Activated naive CD4-positive, alpha-beta T cell treated with anti-CD3 and anti-CD28 coated beads, Interleukin-2, amount 10 ng/mL, durations not matched to agents 7 days and 5 days (primary cell): ENCODE measurements at regions not wholly inside any gene's neighbourhood (a gene's known extent, or its start where the extent isn't known, plus 50 kb on each side); places are given as distances from the start of the nearest gene placed in this dataset.

Source experiments
- CTCF ChIA-PET: fragments of 350-600 bp; sonication (Branson Sonifier 250); formaldehyde crosslinking; loops from one replicate; lab custom pipeline; 2021; ENCODE audit warnings: antibody characterized with exemption; lab: Charles Lee
- DNase-seq: peaks from one replicate; pipeline ENCODE4 v3.0.0-alpha.2; 2020
- H3K27ac Mint-ChIP-seq: one replicate; pipeline ENCODE4 v1.8.0; 2021; ENCODE audit warnings: mild to moderate bottlenecking, moderate library complexity, mixed read lengths
- H3K27me3 Mint-ChIP-seq: one replicate; pipeline ENCODE4 v1.8.0; 2021; ENCODE audit warnings: mild to moderate bottlenecking, mixed read lengths
- H3K36me3 Mint-ChIP-seq: one replicate; pipeline ENCODE4 v1.8.0; 2021; ENCODE audit warnings: mixed read lengths
- H3K4me1 Mint-ChIP-seq: one replicate; pipeline ENCODE4 v1.8.0; 2021; ENCODE audit warnings: mixed read lengths
- H3K4me3 Mint-ChIP-seq: one replicate; pipeline ENCODE4 v1.8.0; 2021; ENCODE audit warnings: mild to moderate bottlenecking, moderate library complexity, mixed read lengths
- H3K9me3 Mint-ChIP-seq: one replicate; pipeline ENCODE4 v1.8.0; 2021; ENCODE audit warnings: mixed read lengths

DNA sequence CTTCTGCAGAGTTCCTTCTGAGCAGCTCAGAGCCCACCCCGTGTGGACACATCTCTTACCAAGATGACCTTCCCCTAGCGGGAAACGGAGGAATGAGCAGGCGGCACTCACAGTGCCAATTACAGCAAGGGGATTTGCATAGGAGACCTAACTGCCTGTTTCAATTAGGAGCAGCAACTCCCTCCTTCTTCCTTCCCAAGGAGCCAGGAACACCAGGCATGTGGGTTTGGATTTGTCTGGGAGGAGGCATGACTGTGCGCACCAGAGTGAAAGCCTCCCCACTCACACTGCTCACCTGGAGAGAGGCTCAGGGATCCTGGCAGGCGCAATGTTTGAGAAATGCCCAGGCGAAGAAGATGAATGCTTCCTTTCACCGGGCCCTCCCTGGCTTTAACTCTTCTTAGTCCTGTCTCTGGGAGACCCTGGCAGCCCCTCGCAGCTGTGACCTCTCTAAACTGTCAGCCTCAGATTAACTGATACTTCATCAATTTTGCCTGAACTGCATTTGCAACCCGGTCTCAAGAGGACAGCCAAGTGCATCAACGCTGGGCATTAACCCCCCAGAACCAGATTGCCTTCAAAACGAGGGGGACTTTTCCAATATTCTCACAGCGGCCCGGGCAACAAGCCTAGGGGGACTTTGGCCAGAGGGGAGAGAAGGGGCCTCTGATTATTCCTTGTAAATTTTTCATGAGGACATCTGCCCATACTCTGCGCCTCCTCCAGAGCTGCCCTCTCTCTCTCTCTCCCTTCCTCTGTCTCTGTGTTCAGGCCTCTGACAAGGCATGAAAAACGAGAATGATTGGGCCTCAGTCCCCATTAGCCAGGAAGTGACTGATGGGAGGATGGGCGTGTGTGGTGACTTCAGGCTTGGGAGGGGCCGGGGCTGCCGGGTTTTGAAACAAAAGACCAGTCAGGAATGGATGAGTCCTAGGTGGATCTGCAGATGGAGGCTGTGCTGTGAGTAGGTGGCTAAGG is 93.8 kb downstream of the CMPK2 start:
- Mint-ChIP-seq H3K4me3 (no peak overlapping the region), H3K4me1 (no peaks in the 10 kb centered on the region), H3K36me3 (no peaks in the 10 kb centered on the region), H3K9me3 (no peaks in the 10 kb centered on the region), H3K27ac (no peak overlapping the region), H3K27me3 (peaks cover 23% of the 10 kb centered on the region)
- CTCF ChIA-PET = interaction anchor here (0.9 to 1.6 kb wide), 3 partner anchors 11 to 50 kb away, joined by 3 to 6 read pairs (median 3); no protein-coding TSS in a partner anchor
- no peak for DNase-seq

DNA sequence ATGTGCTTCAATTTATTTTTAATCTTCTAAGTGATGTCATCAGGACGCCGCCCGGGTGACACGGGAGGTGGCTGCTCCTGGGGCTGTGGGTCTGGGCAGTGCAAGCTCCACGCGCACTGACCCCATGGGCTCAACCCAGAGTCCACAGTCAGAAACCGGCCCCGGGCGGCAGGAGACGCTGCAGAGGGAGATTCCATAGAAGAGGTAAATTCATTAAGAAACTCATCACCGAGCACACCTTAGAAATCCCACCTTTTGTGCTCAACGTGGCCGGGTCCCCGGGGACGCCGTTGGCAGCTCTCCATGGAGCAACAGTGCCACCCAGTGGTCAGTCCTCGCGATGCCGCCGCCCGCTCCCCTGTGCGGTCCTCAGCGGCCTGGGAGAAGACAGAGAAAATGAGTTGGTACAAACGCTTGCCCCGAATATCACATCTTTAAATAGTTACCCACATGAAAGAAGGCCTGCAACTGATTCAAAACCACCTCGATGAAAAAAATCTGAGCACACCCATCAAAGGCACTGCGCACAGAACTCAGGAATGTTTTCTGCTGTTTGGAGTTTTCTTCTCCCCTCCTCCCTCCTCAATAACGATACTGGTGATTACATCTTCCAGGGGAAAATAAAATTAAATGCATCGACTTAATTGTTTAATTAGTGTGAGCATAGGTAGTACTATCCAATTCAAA is 92.6 kb downstream of the CMPK2 start:
- Mint-ChIP-seq H3K27ac (no peak overlapping the region), H3K9me3 (no peaks in the 10 kb centered on the region), H3K27me3 (peaks cover 23% of the 10 kb centered on the region), H3K4me1 (no peaks in the 10 kb centered on the region), H3K36me3 (no peaks in the 10 kb centered on the region), H3K4me3 (no peak overlapping the region)
- CTCF ChIA-PET = interaction anchor here (0.9 to 1.6 kb wide), 3 partner anchors 12 to 48 kb away, joined by 3 to 6 read pairs (median 3); no protein-coding TSS in a partner anchor
- peak; percentile 79 for DNase-seq

GRCh38 chr2:6773694-6774044 is 92.0 kb downstream of the CMPK2 start:
- peaks cover 23% of the 10 kb centered on the region for H3K27me3 Mint-ChIP-seq

GRCh38 chr2:6776125-6776524 is 89.6 kb downstream of the CMPK2 start:
- CTCF ChIA-PET = no interaction called here
- Mint-ChIP-seq H3K9me3 (no peaks in the 10 kb centered on the region), H3K4me3 (no peak overlapping the region), H3K27me3 (peaks cover 23% of the 10 kb centered on the region), H3K27ac (no peak overlapping the region), H3K36me3 (no peaks in the 10 kb centered on the region), H3K4me1 (peaks cover 6% of the 10 kb centered on the region)
- DNase-seq = no peak

More at GRCh38 chr2:6773694-6774044, 92.0 kb downstream of the CMPK2 start:
- H3K9me3 Mint-ChIP-seq = no peaks in the 10 kb centered on the region
- H3K4me3 Mint-ChIP-seq = no peak overlapping the region
- H3K36me3 Mint-ChIP-seq = no peaks in the 10 kb centered on the region
- no peak for DNase-seq
- H3K27ac Mint-ChIP-seq = no peak overlapping the region
- no peaks in the 10 kb centered on the region for H3K4me1 Mint-ChIP-seq
- CTCF ChIA-PET = interaction anchor here (0.7 kb wide), 1 partner anchor 91 kb away, joined by 3 read pairs; no protein-coding TSS in a partner anchor

- no peak for DNase-seq
- Mint-ChIP-seq H3K9me3 (no peaks in the 10 kb centered on the region), H3K4me1 (peaks cover 7% of the 10 kb centered on the region), H3K4me3 (no peak overlapping the region), H3K27ac (no peak overlapping the region), H3K36me3 (no peaks in the 10 kb centered on the region), H3K27me3 (peaks cover 13% of the 10 kb centered on the region)
- CTCF ChIA-PET = no interaction called here
These were observed 88.1 kb downstream of the CMPK2 start for GRCh38 chr2:6777626-6778025.

DNA sequence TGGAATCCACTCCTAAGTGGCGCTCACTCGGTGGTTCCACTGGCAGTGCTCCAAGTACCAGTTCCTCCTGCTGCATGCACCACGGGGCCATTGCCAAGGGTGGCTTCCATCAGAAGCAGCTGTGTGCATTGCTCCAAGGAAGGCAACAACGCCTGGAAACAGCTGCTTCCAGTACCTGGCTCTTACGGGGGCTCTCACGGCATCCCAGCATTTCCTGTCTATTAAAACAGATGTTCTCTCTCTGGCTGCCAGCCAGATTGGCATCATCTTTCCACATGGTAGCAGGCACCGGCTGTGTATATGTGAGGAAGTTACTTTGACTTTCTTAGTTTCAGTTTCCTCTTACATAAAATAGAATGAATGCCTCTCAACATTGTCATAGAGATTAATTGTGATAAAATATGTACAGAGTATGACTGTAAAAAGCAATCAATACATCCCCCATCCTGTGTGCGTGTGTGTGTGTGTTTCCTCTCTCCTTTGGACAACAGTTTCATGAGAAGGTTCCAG is 84.9 kb downstream of the CMPK2 start:
- peak; percentile 27 for DNase-seq
- H3K27me3 Mint-ChIP-seq = no peaks in the 10 kb centered on the region
- H3K36me3 Mint-ChIP-seq = no peaks in the 10 kb centered on the region
- H3K4me3 Mint-ChIP-seq = no peak overlapping the region
- no peaks in the 10 kb centered on the region for H3K9me3 Mint-ChIP-seq
- H3K4me1 Mint-ChIP-seq = peaks cover 7% of the 10 kb centered on the region
- H3K27ac Mint-ChIP-seq = no peak overlapping the region
- CTCF ChIA-PET = no interaction called here

DNA sequence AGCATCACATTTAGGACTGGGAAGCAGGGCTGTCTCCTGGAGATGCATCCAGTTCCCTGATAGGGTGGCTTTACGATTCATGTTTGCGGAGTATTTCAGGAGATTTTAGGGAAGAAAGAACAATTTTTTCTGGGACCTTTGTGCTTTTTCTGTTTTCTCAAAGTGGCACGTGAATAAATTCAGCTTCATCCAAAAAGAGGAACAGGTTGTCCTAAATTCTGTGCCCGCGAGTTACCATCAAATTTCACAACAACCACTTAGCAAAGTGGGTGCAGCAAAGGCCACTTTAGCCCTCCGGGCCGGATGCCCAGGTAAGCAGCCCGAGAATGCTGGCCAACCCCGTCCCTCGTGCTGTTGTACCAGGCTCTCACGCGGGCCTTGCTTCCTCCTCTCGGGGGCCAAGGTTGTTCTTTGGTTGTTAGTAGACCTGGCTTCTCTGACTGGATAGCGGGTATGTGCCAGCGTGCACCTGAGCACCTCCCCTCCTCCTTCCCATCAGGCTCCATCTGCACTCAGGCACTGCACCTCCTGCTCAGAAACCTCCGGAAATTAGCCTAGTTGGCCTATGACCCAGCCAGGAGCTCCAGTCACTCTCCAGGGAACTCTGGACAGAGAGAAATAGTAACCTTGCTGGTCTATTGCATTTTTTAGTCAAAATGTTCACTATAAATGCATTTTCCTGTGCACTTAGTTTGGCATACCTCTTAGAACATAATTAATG is 83.0 kb downstream of the CMPK2 start:
- no peak for DNase-seq
- Mint-ChIP-seq H3K36me3 (no peaks in the 10 kb centered on the region), H3K9me3 (no peaks in the 10 kb centered on the region), H3K4me1 (peaks cover 7% of the 10 kb centered on the region), H3K4me3 (no peak overlapping the region), H3K27ac (no peak overlapping the region), H3K27me3 (no peaks in the 10 kb centered on the region)
- CTCF ChIA-PET = interaction anchor here (1.2 kb wide), 1 partner anchor 8 kb away, joined by 3 read pairs; no protein-coding TSS in a partner anchor

DNA sequence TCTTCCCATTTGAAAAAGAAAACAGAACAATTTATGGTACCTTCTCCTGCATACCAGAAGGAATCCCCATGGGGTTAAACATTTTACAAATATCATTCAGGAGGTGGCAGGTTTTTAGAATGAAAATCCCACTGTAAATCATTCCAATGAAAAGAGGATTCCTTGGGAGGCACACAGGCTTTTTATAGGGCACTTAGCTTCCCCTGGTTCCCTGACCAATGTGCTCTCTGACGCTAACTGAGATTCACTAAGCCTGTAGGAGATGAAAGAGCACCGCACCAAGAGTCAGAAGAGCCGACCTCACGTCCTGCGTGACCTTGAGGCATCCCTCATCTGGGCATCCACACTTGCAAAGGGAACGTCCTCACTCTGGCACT is 82.5 kb downstream of the CMPK2 start:
- no peaks in the 10 kb centered on the region for H3K36me3 Mint-ChIP-seq
- CTCF ChIA-PET = interaction anchor here (1.2 kb wide), 1 partner anchor 8 kb away, joined by 3 read pairs; no protein-coding TSS in a partner anchor
- H3K9me3 Mint-ChIP-seq = no peaks in the 10 kb centered on the region
- peaks cover 7% of the 10 kb centered on the region for H3K4me1 Mint-ChIP-seq
- no peak overlapping the region for H3K27ac Mint-ChIP-seq
- H3K4me3 Mint-ChIP-seq = no peak overlapping the region
- H3K27me3 Mint-ChIP-seq = no peaks in the 10 kb centered on the region
- DNase-seq = no peak

DNA sequence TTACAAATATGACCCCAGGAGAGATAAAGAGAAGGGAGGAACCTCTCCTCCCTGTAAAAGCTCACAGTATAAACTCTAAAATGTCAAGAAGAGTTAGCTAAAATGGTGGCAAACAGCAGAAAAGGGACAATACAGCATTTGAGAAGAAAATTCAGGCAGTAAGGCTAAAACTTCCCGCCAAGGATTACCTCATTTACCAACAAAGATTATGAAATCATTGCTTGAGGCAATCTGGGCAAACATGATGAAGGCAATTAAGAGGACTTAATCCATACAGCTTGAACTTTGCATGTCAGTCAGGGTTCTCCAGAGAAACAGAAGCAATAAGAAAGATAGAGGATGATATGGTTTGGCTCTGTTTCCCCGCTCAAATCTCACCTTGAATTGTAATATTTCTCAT is 81.4 kb downstream of the CMPK2 start:
- Mint-ChIP-seq H3K4me3 (no peak overlapping the region), H3K4me1 (peaks cover 7% of the 10 kb centered on the region), H3K27me3 (no peaks in the 10 kb centered on the region), H3K9me3 (no peaks in the 10 kb centered on the region), H3K36me3 (no peaks in the 10 kb centered on the region), H3K27ac (no peak overlapping the region)
- CTCF ChIA-PET = no interaction called here
- no peak for DNase-seq

DNA sequence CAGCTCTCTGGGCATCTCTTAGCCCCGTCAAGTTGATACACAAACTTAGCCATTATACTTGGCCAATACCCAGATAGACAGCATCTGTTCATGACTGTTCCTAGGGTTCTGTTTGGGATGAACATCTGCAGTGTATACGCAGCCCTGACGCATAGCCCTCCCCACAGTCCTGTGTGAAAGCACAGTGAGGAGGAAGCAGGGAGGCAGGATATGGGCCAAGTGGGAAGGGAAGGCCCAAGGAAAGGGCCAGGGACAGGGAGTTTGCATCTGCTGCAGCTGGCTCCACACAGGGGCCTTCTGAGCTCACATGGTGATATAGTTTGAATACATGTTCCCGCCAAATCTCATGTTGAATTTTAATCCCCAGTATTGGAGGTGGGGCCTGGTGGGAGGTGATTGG is 80.2 kb downstream of the CMPK2 start:
- Mint-ChIP-seq H3K27me3 (no peaks in the 10 kb centered on the region), H3K27ac (no peak overlapping the region), H3K36me3 (no peaks in the 10 kb centered on the region), H3K4me3 (no peak overlapping the region), H3K4me1 (peaks cover 7% of the 10 kb centered on the region), H3K9me3 (no peaks in the 10 kb centered on the region)
- DNase-seq = no peak
- CTCF ChIA-PET = no interaction called here

DNA sequence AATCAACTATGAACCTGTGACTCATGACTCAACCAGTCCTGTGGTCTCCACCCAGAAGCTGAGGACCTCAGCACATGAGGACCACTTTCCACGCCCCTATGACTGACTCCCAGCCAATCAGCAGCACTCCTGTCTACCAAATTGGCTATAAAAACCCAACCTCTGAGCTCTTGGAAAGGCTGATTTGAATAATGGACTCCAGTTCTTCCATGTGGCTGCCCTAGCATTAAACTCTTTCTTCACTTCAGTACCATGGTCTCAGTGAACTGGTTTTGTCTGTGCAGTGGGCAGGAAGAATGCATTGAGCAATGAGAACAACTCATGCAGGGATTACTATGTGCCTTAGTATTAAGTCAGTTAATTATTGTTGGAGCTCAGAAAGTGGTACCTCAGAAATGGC is 78.3 kb downstream of the CMPK2 start:
- CTCF ChIA-PET = no interaction called here
- H3K27me3 Mint-ChIP-seq = peaks cover 10% of the 10 kb centered on the region
- no peak for DNase-seq
- H3K4me1 Mint-ChIP-seq = no peaks in the 10 kb centered on the region
- H3K9me3 Mint-ChIP-seq = no peaks in the 10 kb centered on the region
- no peak overlapping the region for H3K27ac Mint-ChIP-seq
- H3K4me3 Mint-ChIP-seq = no peak overlapping the region
- H3K36me3 Mint-ChIP-seq = no peaks in the 10 kb centered on the region

GRCh38 chr2:6788614-6789013 is 77.1 kb downstream of the CMPK2 start:
- no peak for DNase-seq
- H3K4me3 Mint-ChIP-seq = no peak overlapping the region
- H3K9me3 Mint-ChIP-seq = no peaks in the 10 kb centered on the region
- H3K4me1 Mint-ChIP-seq = no peaks in the 10 kb centered on the region
- H3K27me3 Mint-ChIP-seq = peaks cover 10% of the 10 kb centered on the region
- CTCF ChIA-PET = no interaction called here
- no peak overlapping the region for H3K27ac Mint-ChIP-seq
- H3K36me3 Mint-ChIP-seq = no peaks in the 10 kb centered on the region

GRCh38 chr2:6789559-6790138 is 76.1 kb downstream of the CMPK2 start:
- no peak for DNase-seq
- CTCF ChIA-PET = no interaction called here
- Mint-ChIP-seq H3K4me3 (no peak overlapping the region), H3K27me3 (peaks cover 10% of the 10 kb centered on the region), H3K9me3 (no peaks in the 10 kb centered on the region), H3K27ac (no peak overlapping the region), H3K36me3 (no peaks in the 10 kb centered on the region), H3K4me1 (no peaks in the 10 kb centered on the region)

- Mint-ChIP-seq H3K4me3 (no peak overlapping the region), H3K27ac (no peak overlapping the region), H3K9me3 (no peaks in the 10 kb centered on the region), H3K27me3 (peaks cover 10% of the 10 kb centered on the region), H3K36me3 (no peaks in the 10 kb centered on the region), H3K4me1 (no peaks in the 10 kb centered on the region)
- no peak for DNase-seq
- CTCF ChIA-PET = no interaction called here
These were observed 74.0 kb downstream of the CMPK2 start for GRCh38 chr2:6791682-6792081.
